ENCODE measurements at regions not wholly inside any gene's neighbourhood (a gene's known extent, or its start where the extent isn't known, plus 50 kb on each side); places are given as distances from the start of the nearest gene placed in this dataset.

GRCh38 chr2:57891086-57891712 is 155.4 kb upstream of the VRK2 start:
- DNase-seq = no peak

- DNase-seq = no peak
Observed at GRCh38 chr2:57892920-57893319, 153.7 kb upstream of the VRK2 start.

GRCh38 chr2:57893347-57893746 is 153.3 kb upstream of the VRK2 start:
- no peak for DNase-seq

GRCh38 chr2:57893786-57894185 is 152.8 kb upstream of the VRK2 start:
- DNase-seq = no peak

GRCh38 chr2:57894381-57894780 is 152.2 kb upstream of the VRK2 start:
- no peak for DNase-seq

- DNase-seq = no peak
Observed at GRCh38 chr2:57897920-57898319, 148.7 kb upstream of the VRK2 start.

- DNase-seq = no peak
Observed at GRCh38 chr2:57899898-57900297, 146.7 kb upstream of the VRK2 start.

- DNase-seq = no peak
Observed at GRCh38 chr2:57902578-57902977, 144.0 kb upstream of the VRK2 start.

- no peak for DNase-seq
Observed at GRCh38 chr2:57906152-57906732, 140.4 kb upstream of the VRK2 start.

- no peak for DNase-seq
Observed at GRCh38 chr2:57907411-57907810, 139.2 kb upstream of the VRK2 start.

GRCh38 chr2:57908736-57909161 is 137.9 kb upstream of the VRK2 start:
- DNase-seq = no peak

GRCh38 chr2:57918126-57918525 is 128.5 kb upstream of the VRK2 start:
- no peak for DNase-seq

GRCh38 chr2:57920342-57920939 is 126.2 kb upstream of the VRK2 start:
- no peak for DNase-seq

GRCh38 chr2:57934659-57935058 is 111.9 kb upstream of the VRK2 start:
- no peak for DNase-seq

GRCh38 chr2:57936216-57936615 is 110.4 kb upstream of the VRK2 start:
- no peak for DNase-seq

GRCh38 chr2:57937456-57937855 is 109.2 kb upstream of the VRK2 start:
- DNase-seq = no peak

- no peak for DNase-seq
Observed at GRCh38 chr2:57941816-57942215, 104.8 kb upstream of the VRK2 start.

GRCh38 chr2:57943315-57943714 is 103.3 kb upstream of the VRK2 start:
- no peak for DNase-seq

- no peak for DNase-seq
Observed at GRCh38 chr2:57947398-57947797, 99.2 kb upstream of the VRK2 start.

GRCh38 chr2:57954020-57954419 is 92.6 kb upstream of the VRK2 start:
- no peak for DNase-seq

GRCh38 chr2:57957238-57957637 is 89.4 kb upstream of the VRK2 start:
- DNase-seq = no peak

- no peak for DNase-seq
Observed at GRCh38 chr2:57959390-57959789, 87.2 kb upstream of the VRK2 start.

- DNase-seq = no peak
Observed at GRCh38 chr2:57962861-57963260, 83.7 kb upstream of the VRK2 start.

GRCh38 chr2:57965219-57965618 is 81.4 kb upstream of the VRK2 start:
- DNase-seq = no peak

- DNase-seq = no peak
Observed at GRCh38 chr2:57965961-57966360, 80.6 kb upstream of the VRK2 start.

All from activated gamma-delta T cell (primary cell).